ENCODE measurements at regions not wholly inside any gene's neighbourhood (a gene's known extent, or its start where the extent isn't known, plus 50 kb on each side); places are given as distances from the start of the nearest gene placed in this dataset.

GRCh38 chr1:99579691-99580172 is 66.2 kb upstream of the PALMD start:
- TF ChIP-seq ZFP3 (CRISPR knock-in tag; IDR thresholded peaks at IDR 0.05) = no peak
- TF ChIP-seq PPARA (CRISPR knock-in tag; IDR thresholded peaks at IDR 0.05; ENCODE audit: borderline replicate concordance) = no peak
- TF ChIP-seq, protein P1, sequence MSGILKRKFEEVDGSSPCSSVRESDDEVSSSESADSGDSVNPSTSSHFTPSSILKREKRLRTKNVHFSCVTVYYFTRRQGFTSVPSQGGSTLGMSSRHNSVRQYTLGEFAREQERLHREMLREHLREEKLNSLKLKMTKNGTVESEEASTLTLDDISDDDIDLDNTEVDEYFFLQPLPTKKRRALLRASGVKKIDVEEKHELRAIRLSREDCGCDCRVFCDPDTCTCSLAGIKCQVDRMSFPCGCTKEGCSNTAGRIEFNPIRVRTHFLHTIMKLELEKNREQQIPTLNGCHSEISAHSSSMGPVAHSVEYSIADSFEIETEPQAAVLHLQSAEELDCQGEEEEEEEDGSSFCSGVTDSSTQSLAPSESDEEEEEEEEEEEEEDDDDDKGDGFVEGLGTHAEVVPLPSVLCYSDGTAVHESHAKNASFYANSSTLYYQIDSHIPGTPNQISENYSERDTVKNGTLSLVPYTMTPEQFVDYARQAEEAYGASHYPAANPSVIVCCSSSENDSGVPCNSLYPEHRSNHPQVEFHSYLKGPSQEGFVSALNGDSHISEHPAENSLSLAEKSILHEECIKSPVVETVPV (CRISPR knock-in tag; IDR thresholded peaks at IDR 0.05) = no peak
- TF ChIP-seq POU6F1 (CRISPR knock-in tag; IDR thresholded peaks at IDR 0.05; ENCODE audit: borderline replicate concordance, low read depth) = no peak
- TF ChIP-seq OSR1 (CRISPR knock-in tag; IDR thresholded peaks at IDR 0.05) = no peak
- TF ChIP-seq ZNF565 (CRISPR knock-in tag; conservative IDR thresholded peaks at IDR 0.05; ENCODE audit: low read depth) = no peak
- ATAC-seq = no peak

GRCh38 chr1:99580451-99580850 is 65.5 kb upstream of the PALMD start:
- TF ChIP-seq ARNTL (CRISPR knock-in tag; IDR thresholded peaks at IDR 0.05; ENCODE audit: borderline replicate concordance, low read depth) (no peak), ZNF565 (CRISPR knock-in tag; conservative IDR thresholded peaks at IDR 0.05; ENCODE audit: low read depth) (no peak), ZNF8 (CRISPR knock-in tag; IDR thresholded peaks at IDR 0.05) (no peak), ZFP30 (CRISPR knock-in tag; IDR thresholded peaks at IDR 0.05) (no peak), OSR1 (CRISPR knock-in tag; IDR thresholded peaks at IDR 0.05) (no peak), ZNF70 (CRISPR knock-in tag; IDR thresholded peaks at IDR 0.05) (no peak), PPARA (CRISPR knock-in tag; IDR thresholded peaks at IDR 0.05; ENCODE audit: borderline replicate concordance) (no peak), POU6F1 (CRISPR knock-in tag; IDR thresholded peaks at IDR 0.05; ENCODE audit: borderline replicate concordance, low read depth) (no peak), SNAI2 (CRISPR knock-in tag; IDR thresholded peaks at IDR 0.05) (no peak), CREB5 (CRISPR knock-in tag; IDR thresholded peaks at IDR 0.05; ENCODE audit: low read depth) (no peak), CSDC2 (CRISPR knock-in tag; IDR thresholded peaks at IDR 0.05) (no peak), TOX (CRISPR knock-in tag; IDR thresholded peaks at IDR 0.05; ENCODE audit: borderline replicate concordance) (no peak), ZFP3 (CRISPR knock-in tag; IDR thresholded peaks at IDR 0.05) (no peak), GLIS3 (CRISPR knock-in tag; IDR thresholded peaks at IDR 0.05) (no peak)
- TF ChIP-seq, protein P1 (CRISPR knock-in tag; IDR thresholded peaks at IDR 0.05) = no peak
- ATAC-seq = no peak

DNA sequence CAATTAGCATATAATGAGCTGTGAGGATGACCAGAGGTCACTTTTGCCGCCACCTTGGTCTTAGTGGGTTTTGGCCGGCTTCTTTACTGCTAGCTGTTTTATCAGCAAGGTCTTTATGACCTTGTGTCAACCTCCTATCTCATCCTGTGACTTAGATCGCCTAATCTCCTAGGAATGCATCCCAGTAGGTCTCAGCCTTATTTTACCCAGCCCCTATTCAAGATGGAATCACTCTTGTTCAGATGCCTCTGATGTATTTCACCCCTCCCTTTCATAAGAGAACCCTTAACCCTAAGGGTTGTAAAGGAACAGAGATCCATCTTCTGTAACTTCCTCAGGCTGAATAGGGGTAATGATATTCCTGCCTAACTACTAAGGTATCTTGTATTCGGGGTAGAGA is 58.9 kb upstream of the PALMD start:
- no peak for ATAC-seq
- peak; percentile 64; the same call in 1 of the 2 replicates for TF ChIP-seq SNAI2 (CRISPR knock-in tag; IDR thresholded peaks at IDR 0.05)
- TF ChIP-seq ZFP30 (CRISPR knock-in tag; IDR thresholded peaks at IDR 0.05) = no peak

GRCh38 chr1:99589186-99589636 is 56.7 kb upstream of the PALMD start:
- TF ChIP-seq ZFP3 (CRISPR knock-in tag; IDR thresholded peaks at IDR 0.05) = no peak
- TF ChIP-seq PATZ1 (CRISPR knock-in tag; IDR thresholded peaks at IDR 0.05; ENCODE audit: borderline replicate concordance) = no peak
- TF ChIP-seq ZFP30 (CRISPR knock-in tag; IDR thresholded peaks at IDR 0.05) = no peak
- no peak for TF ChIP-seq OSR1 (CRISPR knock-in tag; IDR thresholded peaks at IDR 0.05)
- TF ChIP-seq BACH2 (CRISPR knock-in tag; IDR thresholded peaks at IDR 0.05; ENCODE audit: borderline replicate concordance) = no peak
- no peak for TF ChIP-seq RARB (CRISPR knock-in tag; IDR thresholded peaks at IDR 0.05)
- TF ChIP-seq TOX (CRISPR knock-in tag; IDR thresholded peaks at IDR 0.05; ENCODE audit: borderline replicate concordance) = no peak
- TF ChIP-seq ARNTL (CRISPR knock-in tag; IDR thresholded peaks at IDR 0.05; ENCODE audit: borderline replicate concordance, low read depth) = no peak
- no peak for TF ChIP-seq ZNF8 (CRISPR knock-in tag; IDR thresholded peaks at IDR 0.05)
- TF ChIP-seq TCF4 (CRISPR knock-in tag; IDR thresholded peaks at IDR 0.05; ENCODE audit: borderline replicate concordance) = no peak
- no peak for TF ChIP-seq CREB5 (CRISPR knock-in tag; IDR thresholded peaks at IDR 0.05; ENCODE audit: low read depth)
- no peak for TF ChIP-seq SNAI2 (CRISPR knock-in tag; IDR thresholded peaks at IDR 0.05)
- TF ChIP-seq PPARA (CRISPR knock-in tag; IDR thresholded peaks at IDR 0.05; ENCODE audit: borderline replicate concordance) = no peak
- no peak for ATAC-seq

All from SK-N-SH treated with all-trans-retinoic acid at 6 μM for 48 hours (cell line).